Spleen (tissue), 7 donors: ENCODE measurements at regions not wholly inside any gene's neighbourhood (a gene's known extent, or its start where the extent isn't known, plus 50 kb on each side); places are given as distances from the start of the nearest gene placed in this dataset.

Source experiments
- POLR2AphosphoS5 ChIP-seq, 3 donors: sonication (generic); formaldehyde crosslinking; IDR thresholded peaks; one replicate each; pipeline ENCODE4 v1.5.1; 2017; ENCODE audit warnings: antibody characterized with exemption in 3 of 3
- TF ChIP-seq, protein P1 (sequence below), 11 experiments: fragments of 200-600 bp in 7 of 11; fragments of 450-650 bp in 4 of 11; sonication (generic) in 4 of 11; IDR thresholded peaks in 8 of 11; conservative IDR thresholded peaks in 3 of 11; 1 replicate in 7 of 11; 2 replicates in 4 of 11; pipeline versions ENCODE4 v1.4.0 to v1.8.0; 2016 to 2021; ENCODE audit warnings: antibody characterized with exemption in 11 of 11, inconsistent platforms in 4 of 11, mild to moderate bottlenecking in 1 of 11
- donor health status: DM: no; HTN: no; CAD: no; lungs with moderate emphysema.
- donor health status: DM: no; HTN: no; CAD: no.
- donor health status: DM: no; HTN: no; CAD: no.

DNA sequence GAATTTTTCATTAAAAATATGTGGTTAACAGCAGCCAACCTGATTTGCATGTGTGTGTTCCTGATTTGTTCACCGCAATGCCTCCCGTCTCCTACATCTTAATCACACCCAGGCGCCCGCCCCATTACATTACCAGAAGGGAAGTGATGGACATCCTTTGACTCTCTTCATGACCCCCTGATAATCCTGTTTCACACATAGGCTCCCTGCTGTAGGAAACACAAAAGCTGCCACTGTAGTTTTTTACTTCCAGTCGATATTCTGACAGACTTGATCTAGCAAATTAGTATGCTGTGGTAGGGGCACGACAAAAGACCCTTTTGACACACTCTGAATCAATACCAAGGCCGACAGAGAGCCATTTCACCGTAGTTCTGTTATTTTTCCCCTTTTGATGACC, 287.8 kb upstream of the ISL1 start:
- TF ChIP-seq POLR2AphosphoS5 (IDR thresholded peaks at IDR 0.05) = no peak
- TF ChIP-seq, protein P1, sequence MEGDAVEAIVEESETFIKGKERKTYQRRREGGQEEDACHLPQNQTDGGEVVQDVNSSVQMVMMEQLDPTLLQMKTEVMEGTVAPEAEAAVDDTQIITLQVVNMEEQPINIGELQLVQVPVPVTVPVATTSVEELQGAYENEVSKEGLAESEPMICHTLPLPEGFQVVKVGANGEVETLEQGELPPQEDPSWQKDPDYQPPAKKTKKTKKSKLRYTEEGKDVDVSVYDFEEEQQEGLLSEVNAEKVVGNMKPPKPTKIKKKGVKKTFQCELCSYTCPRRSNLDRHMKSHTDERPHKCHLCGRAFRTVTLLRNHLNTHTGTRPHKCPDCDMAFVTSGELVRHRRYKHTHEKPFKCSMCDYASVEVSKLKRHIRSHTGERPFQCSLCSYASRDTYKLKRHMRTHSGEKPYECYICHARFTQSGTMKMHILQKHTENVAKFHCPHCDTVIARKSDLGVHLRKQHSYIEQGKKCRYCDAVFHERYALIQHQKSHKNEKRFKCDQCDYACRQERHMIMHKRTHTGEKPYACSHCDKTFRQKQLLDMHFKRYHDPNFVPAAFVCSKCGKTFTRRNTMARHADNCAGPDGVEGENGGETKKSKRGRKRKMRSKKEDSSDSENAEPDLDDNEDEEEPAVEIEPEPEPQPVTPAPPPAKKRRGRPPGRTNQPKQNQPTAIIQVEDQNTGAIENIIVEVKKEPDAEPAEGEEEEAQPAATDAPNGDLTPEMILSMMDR (IDR thresholded peaks at IDR 0.05 in 8 of 11, conservative IDR thresholded peaks at IDR 0.05 in 3 of 11) = no peak
